ENCODE measurements at regions not wholly inside any gene's neighbourhood (a gene's known extent, or its start where the extent isn't known, plus 50 kb on each side); places are given as distances from the start of the nearest gene placed in this dataset.

DNA sequence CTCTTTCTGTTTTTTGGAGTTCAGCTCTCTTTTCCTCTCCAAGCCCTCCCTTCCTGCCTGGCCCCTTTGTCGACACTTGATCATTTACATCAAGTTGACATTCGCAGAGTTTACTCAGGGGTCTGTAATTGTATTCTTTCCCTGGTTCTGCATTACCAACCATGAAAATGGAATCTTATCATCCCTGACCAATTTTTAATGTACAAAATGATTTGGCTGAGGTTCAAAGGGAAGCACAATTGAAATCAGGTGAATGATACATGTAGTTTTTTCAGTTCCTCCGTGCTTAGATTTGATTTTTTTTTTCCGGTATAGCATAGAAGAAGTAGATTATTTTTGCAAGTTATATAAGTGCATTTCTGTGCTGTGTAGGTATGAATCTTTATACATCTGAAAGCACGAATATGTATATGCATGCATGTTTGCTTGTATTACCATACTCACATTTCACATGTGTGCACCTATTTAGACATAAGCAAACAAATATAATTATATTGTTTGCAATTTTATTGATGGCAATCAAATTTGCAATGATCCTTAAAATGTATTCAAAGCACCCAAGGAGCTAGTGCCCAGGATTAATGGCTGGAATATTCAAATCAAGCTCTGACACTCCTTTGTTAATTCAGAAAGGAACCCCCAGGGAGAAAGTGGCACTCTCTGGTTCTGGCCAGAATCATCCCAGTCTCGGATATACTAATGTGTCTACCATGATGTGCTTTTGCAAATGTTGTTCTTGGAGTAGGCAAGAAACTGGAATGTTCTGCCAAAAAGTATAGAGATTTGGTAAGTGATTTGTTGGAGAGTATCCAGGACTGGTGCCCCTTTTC is 189.3 kb downstream of the VRK1 start:
- no peak for DNase-seq

DNA sequence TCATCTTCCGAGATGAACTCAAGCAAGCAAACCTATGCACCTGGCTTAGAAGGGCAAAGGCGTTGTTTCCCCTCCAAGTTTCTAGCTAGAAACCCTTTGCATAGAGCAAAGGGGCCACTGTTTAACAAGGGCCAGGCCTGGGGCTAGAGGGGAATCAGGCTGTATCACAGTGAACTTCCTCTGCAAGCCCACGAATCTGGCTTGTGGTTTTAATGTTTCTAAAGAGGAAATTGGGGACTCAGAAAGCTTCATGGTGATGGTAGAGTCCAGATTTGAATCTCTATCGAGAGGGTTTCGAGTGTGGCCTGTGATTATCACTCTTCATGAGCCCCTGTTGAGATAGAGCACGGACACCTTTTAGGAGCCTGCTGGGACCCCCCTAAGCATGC is 189.9 kb downstream of the VRK1 start:
- DNase-seq: no peak

DNA sequence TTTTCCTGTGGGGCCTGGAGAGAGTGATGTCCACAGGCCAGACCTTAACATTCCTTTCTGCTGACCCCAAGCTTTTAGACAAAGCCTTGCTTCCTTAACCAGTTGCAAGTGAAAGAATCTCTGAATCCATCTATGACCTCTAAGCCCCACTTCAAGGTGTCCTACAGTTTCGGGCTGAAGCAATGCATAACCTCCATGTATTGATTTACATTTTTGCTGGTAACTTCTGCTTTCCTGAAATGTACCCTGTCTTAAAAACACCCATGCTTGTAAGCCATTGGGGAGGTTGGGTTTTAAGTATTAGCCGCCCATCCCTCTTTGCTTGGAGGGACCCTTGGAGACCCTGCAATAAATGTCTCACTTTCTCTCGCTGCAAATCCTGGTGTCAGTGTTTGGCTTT is 190.6 kb downstream of the VRK1 start:
- no peak for DNase-seq

DNA sequence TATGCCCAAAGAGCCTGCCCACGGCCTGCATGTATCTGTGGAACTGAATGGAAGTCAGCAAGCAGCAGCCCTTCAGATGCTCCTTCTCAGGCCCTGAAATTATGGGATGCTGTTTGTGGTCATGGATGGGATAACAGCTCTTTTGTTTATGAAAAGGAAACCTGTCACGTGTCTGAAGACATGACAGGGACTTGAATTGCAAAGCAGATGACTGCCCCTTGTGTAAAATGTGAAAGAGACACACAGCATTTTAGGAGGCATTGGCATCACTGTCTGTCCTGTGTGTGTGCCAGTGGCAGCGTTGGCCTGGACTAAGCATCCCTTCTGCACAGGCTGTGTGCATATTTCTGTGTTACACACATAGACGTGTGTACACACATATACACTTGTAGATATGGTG is 192.1 kb downstream of the VRK1 start:
- DNase-seq: no peak

DNA sequence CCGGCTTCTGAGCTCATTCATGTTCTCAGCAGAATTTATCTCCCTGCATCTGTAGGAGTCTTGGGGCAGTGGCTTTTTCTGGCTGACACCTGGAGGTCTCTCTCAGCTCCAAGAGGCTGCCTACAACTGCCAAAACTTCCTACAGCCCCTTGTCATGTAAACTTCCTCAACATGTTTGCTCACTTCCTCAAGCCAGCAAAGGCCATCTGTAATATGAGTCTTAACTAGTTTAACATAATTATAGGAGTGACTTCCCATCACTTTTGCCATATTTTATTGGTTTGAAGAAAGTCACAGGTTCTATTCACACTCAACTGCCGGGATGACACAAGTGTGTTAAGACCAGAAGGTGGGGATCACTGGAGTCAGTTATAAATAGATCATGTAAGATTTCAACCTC is 194.0 kb downstream of the VRK1 start:
- no peak for DNase-seq

DNA sequence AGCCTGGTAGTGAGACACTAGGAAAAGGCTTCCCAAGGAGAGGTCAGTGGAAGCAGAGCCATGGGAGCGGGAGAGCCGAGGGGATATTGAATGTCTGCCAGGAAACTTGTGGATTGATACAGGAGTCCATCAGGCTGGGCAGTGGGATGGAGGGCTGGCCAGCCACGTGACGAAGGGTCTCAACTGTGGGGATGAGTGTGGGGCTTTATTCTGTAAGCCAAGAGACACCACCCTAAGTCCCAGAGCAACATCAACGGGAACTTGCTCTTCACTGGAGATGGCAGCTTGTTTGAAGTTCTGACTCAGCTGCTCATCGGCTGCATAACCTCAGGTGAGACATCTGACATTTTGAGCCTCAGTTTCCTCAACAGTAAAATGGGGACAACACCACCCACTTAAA is 197.8 kb downstream of the VRK1 start:
- DNase-seq: no peak

DNA sequence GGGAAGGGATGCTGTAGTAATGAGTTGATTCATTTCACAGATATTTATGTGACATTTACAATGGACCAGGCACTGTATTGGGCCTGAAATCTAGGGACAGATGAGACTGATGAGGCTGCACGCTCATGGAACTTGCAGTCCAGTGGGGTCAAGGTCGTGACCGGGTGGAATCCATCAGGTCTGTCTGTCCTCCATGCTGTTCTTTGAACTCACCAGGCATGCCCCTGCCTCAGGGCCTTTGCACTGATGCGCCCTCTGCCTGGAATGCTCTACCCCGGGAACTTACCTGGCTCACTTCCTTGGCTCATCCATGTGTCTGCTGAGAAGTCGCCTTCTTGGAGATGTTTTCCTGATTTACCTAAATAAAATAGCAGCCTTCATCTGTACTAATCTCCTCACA is 200.1 kb downstream of the VRK1 start:
- no peak for DNase-seq

DNA sequence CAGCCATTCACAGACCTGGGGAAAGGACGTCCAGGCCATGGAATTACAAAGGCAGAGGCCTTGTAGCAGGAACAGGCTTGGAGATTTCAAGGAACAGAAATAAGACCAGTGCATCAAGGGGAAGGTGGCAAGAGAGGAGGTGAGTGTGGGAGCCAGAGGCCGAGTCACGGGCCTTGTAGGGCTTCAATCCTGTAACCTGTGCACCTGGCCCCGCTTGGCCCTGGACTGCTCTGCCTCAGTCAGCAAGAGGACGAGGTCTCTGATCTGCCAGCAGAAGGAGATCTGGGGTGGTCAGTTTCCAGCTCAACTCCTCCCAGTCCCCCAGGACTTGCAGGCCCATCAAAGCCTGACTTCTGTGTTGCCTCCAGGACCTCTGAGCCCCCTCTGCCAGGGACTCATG is 200.8 kb downstream of the VRK1 start:
- DNase-seq: no peak

DNA sequence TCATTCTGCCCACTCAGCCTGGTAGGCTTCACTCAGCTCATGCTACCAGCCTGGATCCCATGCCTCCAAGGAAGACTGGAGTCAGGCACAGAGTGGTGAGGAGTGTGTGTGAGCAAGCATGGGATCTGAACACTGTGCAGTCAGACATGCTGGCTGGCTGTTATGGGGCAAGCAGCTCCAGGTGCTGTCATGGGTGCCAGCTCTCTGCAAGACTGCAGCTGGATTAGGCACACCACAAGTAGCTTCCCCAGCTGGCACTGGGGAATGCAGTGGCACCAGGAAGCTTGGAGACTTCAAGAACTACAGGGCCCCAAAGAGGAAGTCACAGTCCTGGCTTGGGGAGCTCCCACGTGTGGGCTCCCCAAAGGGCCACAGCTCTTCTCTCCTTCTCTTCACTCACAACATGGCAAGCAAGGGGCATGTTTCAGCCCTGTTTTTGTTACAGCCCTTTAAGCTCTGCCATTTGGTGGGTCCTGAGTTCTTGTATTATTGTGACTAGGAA is 202.5 kb downstream of the VRK1 start:
- DNase-seq: no peak

DNA sequence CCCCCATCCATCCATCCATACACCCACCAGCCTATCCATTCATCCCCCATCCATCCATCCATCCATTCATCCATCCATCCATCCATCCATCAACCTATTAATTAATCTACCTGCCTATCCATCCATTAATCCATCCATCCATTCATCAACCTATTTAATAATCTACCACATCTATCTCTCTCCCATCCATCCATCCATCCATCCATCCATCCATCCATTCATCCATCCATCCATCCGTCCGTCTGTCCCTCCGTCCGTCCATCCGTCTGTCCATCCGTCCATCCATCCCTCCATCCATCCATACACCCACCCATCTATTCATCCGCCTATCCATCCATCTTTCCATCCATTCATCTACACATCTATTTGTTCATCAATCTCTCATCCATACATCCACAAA is 205.3 kb downstream of the VRK1 start:
- no peak for DNase-seq

DNA sequence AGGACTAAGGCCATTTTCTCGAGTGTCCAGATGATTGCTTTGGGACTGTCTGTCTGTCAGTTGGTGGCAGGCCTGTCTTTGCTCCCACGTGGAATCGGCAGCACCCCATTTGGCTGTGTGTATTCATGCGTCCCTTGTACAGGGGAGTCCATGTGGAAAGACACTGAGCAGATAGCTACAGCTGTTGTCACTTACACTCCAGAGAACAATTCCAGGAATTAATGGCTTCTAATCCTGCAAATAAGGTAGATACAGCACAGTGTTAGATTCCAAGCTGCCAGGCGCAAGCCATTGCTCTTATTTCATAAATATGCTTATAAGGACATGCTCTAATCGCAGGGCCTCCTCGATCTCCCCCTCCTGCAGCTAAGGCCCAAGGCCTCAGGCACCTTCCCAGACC is 208.8 kb downstream of the VRK1 start:
- no peak for DNase-seq

DNA sequence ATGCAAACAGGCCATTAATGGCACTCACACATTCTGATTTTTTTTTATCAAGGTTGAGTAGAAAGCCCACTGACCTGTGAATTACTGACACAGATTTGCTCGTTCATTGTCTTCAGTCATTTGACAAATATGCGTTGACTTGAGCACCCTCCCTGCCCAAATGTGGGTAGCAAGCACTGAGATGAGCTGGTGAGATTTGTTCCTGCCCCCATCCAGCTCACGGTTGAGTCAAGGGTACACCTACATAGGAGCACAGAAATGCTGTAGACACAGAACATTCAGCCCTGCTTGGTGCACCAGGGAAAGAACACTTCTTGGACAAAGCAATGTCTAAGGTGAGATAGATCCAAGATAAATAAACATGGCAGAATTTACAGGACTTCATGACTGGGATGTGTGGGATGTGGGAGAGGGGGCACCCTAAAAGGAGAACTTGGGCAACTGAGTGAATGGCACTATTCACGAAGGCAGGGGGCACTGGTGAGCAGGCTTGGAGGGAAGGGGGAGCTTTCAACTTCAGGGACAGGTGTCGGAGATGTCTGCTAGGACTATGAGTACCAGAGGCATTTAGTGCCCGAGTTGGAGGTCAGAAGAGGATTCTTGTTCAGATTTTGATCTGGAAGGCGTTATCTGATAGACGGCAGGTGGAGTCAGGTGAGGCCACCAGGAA is 213.4 kb downstream of the VRK1 start:
- no peak for DNase-seq

DNA sequence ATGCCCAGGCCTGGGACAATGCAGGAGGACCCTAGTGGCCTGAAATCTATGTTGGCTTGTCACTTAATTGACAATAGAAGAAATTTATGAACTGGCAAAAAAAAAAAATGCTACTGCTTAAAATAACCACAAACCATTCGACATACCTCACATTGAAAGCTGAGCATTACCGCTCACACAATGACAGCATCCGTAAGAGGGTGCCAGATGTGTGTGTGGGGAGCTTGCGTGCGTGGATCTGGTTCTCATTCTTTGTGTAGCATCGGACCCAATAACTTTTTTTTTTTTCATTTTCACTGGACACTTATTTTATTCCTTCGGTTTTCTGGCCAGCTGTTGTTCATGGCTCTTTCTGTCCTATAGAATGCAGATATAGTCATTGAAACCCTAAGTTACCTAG is 216.7 kb downstream of the VRK1 start:
- no peak for DNase-seq

DNA sequence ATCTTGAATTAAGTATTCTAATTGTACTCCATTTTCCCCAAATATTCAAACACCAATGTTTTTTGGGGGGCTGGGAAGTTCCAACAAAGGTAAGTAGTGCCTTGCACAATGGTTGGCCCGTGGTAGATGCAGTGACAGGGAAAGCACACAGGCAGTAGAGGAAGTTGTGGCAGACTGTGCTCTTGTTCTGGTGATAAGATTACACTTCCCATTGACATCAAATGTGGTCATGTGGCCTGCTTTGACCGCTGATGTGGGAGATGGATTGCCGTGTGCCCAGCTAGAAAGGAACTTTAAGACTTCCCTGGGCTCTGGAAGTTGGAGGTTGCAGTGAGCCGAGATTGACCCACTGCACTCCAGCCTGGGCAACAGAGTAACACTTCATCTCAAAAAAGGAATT is 223.8 kb downstream of the VRK1 start:
- DNase-seq: no peak

DNA sequence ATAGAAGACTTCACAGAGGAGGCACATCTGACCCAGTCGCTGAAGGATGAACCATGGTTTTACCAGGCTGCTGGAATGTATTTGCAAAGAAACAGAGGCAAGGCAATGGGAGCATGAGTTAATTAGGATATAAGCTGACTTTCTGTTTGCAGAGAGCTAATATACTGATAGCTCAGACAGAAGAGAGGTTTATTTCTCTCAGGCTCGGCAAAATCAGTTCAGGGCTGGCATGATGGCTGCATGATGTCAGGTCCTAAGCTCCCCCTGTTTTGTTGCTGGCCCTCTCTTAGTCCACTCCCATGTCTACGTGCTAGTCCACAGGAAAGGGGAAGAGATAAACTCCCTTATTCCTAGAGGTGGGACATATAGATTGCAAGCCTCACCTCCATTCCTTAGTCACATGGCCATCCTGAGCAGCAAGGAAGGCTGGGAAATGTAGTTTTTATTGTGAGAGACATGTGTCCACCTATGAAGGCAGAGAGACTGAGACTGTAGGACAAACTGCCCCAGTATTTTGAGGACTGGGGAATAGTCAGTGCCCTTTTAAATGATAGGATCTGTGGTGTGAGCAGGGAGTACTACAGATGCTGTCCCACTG is 224.5 kb downstream of the VRK1 start:
- DNase-seq: no peak

DNA sequence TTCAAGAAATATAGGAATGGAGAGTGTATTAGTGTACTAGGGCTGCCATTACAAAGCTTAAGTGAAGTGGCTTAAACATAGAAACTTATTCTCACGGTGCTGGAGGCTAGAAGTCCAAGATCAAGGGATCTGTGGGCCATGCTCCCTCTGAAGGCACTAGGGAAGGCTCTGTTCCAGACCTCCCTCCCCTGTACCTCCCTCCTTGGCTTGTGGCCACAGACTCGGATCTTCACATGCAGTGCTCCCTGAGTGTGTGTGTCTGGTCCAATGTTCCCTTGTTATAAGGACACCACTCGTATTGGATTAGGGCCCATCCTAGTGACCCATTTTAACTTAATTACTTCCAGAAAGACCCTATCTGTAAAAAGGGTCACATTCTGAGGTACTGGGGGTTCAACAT is 225.6 kb downstream of the VRK1 start:
- no peak for DNase-seq

DNA sequence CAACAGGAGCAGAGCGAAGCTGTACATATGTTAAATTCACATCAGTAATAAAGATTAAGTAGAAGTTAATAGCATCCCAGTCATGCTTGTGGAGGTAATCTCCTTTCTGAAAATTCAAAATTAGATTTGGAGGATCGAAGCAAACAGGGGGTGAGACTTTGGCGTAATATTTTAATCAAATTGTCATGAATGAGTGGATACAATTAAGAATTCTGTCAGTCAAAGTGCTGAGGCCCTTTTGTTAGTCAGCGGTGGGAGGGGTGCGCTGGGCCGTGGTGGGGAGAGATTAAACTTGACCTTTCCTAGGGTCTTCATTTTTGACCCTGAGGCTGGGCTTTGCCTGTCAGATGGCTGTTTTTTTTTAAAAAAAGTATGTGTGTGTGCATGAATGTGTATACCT is 226.7 kb downstream of the VRK1 start:
- no peak for DNase-seq

DNA sequence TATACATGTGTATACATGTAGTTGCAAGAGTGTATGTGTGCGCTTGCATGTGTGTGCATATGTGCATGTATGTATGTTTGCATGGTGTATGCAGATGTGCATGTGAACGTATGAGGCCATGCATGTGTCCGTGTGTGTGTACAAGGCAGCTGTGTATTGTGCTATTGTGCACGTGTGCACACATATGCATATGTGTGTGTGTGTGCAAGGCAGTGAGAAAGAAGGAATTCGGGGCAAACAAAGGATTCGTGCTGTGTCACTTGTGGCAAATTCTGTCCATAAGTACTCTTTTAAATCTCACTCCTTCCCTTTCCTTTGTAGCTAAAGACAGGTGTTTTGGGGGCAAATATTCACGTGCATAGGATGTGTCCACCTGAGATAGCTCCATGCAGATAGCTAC is 227.1 kb downstream of the VRK1 start:
- no peak for DNase-seq

DNA sequence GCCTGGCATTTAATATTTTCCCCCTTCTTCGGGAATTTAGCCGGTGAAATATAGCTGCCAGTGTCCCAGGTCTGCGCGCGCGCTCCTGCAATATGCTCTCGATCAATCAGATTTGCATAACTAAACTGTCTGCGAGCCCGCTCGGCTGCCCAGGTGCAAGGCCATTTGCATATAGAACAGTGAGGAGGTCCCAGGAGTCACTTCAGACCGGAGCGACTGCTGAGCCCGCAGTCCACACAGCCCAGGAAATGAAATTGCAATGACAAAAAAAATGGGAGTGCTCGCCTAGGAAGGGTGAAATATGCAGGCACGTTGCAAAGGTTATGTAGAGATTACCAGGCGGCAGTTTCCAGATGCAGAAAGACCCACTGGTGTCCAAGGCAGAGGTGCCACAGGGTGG is 228.5 kb downstream of the VRK1 start:
- DNase-seq: no peak

DNA sequence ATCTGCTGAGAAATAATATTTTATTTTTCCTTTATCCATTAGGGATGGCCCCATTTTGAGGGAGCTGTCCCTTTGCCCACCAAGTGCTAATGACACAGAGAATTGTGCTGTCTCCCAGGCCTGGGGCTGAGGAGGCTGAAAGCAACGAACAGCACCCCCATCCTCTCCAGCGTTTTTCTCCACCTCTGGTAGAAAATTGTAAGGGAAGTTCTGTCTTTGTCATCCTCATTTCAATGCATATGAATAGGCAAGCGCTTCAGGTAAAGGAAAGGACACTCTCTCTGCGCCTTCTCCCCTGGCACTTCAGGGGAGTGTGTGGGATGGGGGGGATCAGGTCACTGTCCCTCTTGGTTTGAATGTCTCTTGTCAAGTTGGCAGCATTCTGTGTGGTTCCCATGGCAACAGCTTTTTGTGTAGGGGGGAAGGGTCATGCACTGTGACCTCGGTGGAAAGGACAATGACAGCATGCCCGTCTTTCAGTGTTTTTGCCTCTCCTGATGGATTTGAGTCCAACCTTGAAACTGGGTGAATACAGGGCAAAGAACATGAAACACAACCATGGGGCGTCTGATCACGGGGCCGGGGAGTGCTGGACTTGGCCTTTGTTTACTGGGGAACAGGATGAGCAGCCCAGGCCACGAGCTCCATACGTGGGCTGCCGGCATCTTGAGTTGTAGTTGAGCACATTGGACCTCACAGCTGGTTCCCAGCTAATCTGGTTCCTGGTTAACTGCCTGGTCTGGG is 230.2 kb downstream of the VRK1 start:
- DNase-seq: no peak

DNA sequence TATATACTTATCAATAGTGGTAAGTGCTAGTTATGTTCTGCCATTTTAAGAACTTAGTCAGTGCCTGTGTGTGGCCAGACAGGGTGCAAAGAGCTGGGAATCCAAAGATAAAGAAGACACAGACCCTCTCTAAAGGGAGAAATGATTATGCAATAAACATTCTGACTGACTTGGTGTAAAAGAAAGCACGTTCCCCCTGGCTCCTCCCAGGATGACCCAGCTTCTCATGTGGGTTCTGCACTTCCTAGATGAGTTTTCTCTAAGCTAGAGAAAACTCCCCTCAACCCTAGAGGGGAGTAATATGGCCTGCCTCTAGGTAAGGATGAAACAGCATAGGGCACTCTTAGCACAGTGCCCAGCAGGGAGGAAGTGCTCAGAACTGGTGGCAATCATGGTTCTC is 231.2 kb downstream of the VRK1 start:
- DNase-seq: no peak

DNA sequence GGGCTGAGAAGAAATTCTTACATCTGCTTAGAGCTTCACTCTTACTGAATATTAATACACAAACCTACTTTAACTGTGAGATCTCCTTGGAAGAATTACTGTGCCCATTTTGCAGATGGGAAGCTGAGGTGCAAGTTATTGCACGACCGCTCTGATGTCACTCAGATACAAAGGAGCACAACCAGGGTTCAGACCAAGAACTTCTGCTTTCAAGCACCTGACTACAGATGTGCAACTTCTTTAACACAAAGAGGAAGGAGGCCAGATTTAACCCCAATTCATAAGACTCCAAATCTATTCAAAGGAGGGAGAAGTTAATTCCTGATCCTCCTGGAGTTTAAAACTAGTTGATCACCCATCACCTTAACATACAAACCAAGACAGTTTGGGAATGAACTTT is 232.6 kb downstream of the VRK1 start:
- no peak for DNase-seq

DNA sequence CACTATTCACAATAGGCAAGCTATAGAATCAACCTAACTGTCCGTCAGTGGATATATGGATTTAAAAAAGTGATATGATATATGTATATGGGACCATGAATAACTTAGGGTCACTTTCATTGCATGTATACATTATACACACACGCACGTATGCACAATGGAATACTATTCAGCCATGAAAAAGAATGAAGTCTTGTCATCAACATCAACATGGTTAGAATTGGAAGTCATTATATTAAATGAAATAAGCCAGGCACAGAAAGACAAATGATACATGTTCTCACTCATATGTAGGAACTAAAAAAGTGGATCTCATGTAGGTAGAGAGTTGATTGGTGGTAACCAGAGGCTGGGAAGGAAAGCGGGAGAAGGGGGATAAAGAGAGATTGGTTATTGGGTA is 234.3 kb downstream of the VRK1 start:
- DNase-seq: no peak

All from NCI-H774 (cell line).